GM11168 (cell line): ENCODE measurements at regions not wholly inside any gene's neighbourhood (a gene's known extent, or its start where the extent isn't known, plus 50 kb on each side); places are given as distances from the start of the nearest gene placed in this dataset.
"Not testable (repeated sequence)": the region's sequence is repeated elsewhere in the genome, so short reads cannot be mapped to it uniquely, and the experiment has no call there.

Experiments used
- in situ Hi-C: fragments of 300-500 bp; cut with MboI; formaldehyde crosslinking; loops from one replicate; pipeline ENCODE4 v1.12.0; 2022; ENCODE audit warnings: low sequenced_read_pairs; ENCODE audit not compliant: unreplicated experiment

- in situ Hi-C loops = no loop called here
Measured at GRCh38 chr13:54383604-54384003, 1355.0 kb downstream of the OLFM4 start.

GRCh38 chr13:54387625-54388024, 1359.0 kb downstream of the OLFM4 start:
- in situ Hi-C loops = no loop called here

DNA sequence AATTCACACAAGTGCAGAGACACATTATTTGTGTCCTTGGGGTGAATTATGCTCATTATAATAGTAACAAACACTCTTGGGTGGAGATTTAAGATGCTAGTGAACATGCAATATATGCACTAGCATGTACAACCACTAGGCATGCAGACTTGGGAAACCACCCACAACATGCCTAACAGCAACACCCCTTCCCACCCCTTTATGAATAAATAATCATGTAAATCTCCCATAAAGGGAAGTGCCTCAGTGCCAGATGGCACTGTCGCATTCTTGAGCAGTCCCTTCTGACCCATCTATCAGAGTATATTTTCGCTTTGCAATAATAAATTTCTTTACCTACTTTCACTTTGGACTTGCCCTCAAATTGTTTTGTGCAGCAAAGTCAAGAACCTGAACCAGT, 1362.2 kb downstream of the OLFM4 start:
- in situ Hi-C loops = no loop called here

DNA sequence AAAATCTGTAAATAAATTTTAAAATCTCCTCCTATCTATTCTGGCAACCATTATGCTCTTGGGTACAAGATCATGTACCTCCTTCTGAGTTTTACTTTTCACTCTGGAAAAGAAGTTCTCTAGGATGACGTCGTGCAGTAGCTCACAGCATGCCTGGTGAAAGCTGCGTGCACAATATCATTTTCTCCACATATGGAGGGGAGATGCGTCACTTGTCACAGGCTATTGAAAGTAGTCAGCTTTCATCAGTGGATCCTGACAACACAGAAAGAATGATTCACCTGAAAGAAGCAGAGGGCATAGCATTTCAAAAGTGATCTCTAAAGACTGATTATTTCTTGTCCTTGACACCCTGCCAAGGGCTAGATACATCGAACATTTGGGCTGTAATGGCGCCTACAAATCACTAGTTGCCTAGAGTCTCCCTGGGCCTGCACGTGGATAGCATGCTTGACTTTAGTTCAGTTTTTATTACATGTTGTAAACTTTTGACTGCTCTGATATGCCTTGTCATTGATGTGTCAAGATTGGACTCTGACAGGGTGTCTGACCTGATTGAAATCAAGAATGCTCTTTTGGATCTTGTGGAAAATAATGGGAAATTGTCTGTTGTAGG, 1365.6 kb downstream of the OLFM4 start:
- in situ Hi-C loops = no loop called here

- in situ Hi-C loops = no loop called here
Measured at GRCh38 chr13:54394908-54395307, 1366.3 kb downstream of the OLFM4 start.

DNA sequence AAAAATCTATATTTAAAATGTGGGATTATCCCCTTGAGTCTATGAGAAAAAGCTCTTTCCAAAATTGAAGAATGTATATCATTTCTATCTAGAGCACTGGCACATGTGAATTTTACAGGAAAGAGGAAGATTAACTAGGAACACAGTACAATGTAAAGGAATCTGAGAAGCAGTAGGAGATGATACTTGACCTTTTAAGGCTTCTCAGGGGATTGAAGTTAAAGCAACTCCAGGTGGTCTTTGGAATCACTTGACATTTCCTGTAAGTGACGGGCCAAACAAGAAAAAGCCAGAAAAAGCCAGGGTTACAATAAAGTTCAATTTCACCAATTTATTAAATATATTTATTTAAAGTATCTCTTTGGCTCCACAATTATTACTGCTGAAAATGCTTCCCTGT, 1373.9 kb downstream of the OLFM4 start:
- in situ Hi-C loops = no loop called here

DNA sequence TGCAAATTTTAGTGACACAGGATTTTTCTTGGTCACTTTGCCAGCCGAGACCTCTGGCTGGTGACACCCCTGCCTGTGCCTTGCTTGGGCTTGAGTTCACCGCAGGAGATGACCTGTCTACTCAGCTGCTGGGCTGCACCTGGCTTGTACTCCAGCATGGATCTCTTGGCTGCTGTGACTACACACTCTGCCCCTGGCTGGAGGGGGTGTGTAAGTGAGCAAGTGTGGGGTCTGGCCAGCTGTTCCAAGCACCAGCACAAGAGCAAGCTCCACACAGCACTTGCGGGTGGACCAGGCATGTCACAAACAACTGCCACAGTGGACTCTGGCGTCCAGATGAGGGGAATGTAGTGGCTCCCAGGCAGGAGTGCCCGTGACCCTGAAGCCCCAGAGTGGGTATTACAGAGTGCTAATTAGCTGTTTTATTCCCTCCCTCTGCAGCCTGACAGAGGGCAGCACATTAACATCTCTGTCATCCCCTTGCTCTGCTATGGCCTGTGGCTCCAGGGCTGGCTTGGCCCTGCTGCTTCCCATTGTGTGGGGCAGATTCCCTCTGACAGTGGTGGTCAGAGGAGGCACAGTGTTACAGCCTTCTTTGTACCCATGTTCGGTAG, 1387.2 kb downstream of the OLFM4 start:
- in situ Hi-C loops = no loop called here

DNA sequence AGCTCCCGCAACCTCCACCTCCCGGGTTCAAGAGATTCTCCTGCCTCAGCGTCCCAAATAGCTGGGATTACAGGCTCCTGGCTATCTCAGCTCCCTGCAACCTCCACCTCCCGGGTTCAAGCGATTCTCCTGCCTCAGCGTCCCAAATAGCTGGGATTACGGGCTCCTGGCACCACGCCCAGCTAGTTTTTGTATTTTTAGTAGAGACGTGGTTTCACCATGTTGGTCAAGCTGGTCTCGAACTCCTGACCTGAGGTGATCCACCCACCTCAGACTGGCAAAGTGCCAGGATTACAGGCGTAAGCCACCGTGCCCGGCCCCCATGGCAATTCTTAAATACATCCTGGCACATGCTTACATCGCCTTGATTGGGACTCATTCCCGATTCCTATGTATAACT, 1394.3 kb downstream of the OLFM4 start:
- in situ Hi-C loops = not testable (repeated sequence)

DNA sequence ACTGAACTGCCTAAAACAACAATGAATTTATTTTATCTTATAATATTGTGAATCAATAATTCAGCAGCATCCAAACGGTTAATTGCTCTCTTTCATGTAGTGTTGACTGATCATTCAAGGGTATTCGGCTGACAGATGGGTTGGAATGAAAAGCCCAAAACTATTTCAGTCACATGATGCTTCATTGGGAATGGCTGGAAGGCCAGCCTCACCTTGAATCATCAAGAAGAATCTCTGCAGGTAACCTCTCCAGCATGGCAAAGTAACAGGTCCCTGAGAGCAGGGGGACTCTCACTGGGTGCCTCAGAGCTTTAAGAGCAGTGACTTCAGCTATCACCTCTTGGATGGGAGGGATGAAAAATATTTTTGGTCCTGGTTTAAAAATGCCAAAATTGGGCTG, 1395.7 kb downstream of the OLFM4 start:
- in situ Hi-C loops = no loop called here

- in situ Hi-C loops = no loop called here
Measured at GRCh38 chr13:54433493-54434206, 1405.0 kb downstream of the OLFM4 start.

GRCh38 chr13:54440853-54441400, 1412.3 kb downstream of the OLFM4 start:
- in situ Hi-C loops = not testable (repeated sequence)

DNA sequence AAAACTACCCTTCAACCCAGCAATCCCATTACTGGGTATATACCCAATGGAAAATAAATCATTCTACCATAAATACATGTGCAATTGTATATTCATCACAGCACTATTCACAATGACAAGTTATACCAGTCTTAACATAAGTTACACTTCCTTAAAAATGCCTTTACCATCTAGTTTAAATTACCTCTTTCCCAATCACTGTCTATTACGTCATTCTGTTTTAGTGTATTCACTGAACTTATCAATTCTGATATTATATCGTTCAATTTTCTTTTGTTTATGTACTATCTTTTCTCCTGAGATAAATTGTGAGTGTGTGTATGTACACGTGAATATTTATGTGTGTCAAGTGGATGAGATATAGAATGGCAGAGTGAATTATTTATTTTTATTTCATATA, 1416.8 kb downstream of the OLFM4 start:
- in situ Hi-C loops = no loop called here

GRCh38 chr13:54445865-54446264, 1417.3 kb downstream of the OLFM4 start:
- in situ Hi-C loops = no loop called here

- in situ Hi-C loops = no loop called here
Measured at GRCh38 chr13:54449922-54450321, 1421.3 kb downstream of the OLFM4 start.

- in situ Hi-C loops = no loop called here
Measured at GRCh38 chr13:54484166-54484565, 1455.6 kb downstream of the OLFM4 start.

DNA sequence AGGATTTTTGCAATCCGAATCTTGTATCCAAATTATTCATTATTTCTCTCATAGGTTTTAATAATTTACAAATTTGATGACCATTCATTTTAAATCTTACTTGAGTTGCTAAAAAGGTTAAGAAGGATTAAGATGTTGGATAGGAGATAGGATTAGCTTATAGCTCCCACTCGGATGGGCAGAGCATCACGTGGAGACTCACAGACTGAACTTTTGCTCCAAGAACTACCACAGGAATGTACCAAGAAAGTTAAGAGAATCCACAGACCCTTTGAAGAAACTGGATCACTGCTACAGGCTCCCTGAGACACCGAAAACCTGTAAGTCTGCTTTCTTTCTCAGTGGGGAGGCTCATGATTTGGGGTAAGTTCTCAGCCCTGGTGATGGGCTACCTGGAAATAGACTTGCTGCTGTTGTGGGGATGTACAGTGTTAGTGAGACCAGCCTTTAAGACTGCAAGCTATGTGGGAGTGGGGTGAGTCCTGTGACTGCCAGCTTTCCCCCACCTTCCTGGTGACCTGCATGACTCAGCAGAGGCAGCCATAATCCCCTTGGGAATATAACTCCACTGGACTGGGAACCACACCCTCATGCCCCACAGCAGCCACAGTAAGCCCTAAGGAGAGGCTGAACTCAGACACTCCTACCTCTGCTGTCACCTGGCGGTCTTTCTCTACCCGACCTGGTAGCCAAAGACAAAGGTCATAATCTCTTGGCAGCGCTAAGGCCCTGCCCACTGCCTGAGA, 1458.0 kb downstream of the OLFM4 start:
- in situ Hi-C loops = no loop called here

- in situ Hi-C loops = no loop called here
Measured at GRCh38 chr13:54489359-54489758, 1460.7 kb downstream of the OLFM4 start.

DNA sequence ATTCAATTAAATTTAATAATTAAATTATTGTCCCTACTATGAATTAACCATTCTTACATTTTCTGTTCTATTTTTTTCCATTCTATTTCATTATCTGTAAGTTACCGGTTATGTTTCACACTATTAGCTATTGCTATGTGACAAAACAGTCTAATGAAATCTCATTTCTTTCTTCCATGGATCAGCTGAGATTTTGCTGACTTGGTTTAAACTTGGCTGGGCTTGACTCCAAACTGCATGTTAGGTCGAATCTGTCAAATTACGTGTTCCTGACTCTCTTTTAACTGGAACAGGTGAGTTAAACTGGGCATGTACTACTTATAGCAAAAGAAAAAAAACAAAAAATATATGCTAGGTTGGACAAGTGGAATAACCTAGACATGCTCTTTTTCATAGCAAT, 1464.4 kb downstream of the OLFM4 start:
- in situ Hi-C loops = no loop called here

- in situ Hi-C loops = no loop called here
Measured at GRCh38 chr13:54511366-54511765, 1482.8 kb downstream of the OLFM4 start.

- in situ Hi-C loops = no loop called here
Measured at GRCh38 chr13:54513254-54513653, 1484.6 kb downstream of the OLFM4 start.

GRCh38 chr13:54536112-54536511, 1507.5 kb downstream of the OLFM4 start:
- in situ Hi-C loops = no loop called here
